ENCODE measurements at regions not wholly inside any gene's neighbourhood (a gene's known extent, or its start where the extent isn't known, plus 50 kb on each side); places are given as distances from the start of the nearest gene placed in this dataset.
"Not testable (repeated sequence)": the region's sequence is repeated elsewhere in the genome, so short reads cannot be mapped to it uniquely, and the experiment has no call there.

GRCh38 chr9:65410926-65411325 lies 125.9 kb upstream of the FOXD4L5 start:
- Histone ChIP-seq H3K4me3 (ENCODE audit: low read length) (no peak overlapping the region), H3K9ac (ENCODE audit: low read length) (no peak overlapping the region), H3K4me1 (ENCODE audit: control insufficient read depth, insufficient read depth, low read length) (no peaks in the 10 kb centered on the region), H3K27me3 (ENCODE audit: control insufficient read depth, insufficient read depth, low read length) (no peaks in the 10 kb centered on the region), H3K36me3 (ENCODE audit: control insufficient read depth, insufficient read depth, low read length) (no peaks in the 10 kb centered on the region), H3K9me3 (ENCODE audit: control insufficient read depth, low read length) (no peaks in the 10 kb centered on the region)

- Histone ChIP-seq H3K4me1 (ENCODE audit: control insufficient read depth, insufficient read depth, low read length) (no peaks in the 10 kb centered on the region), H3K9me3 (ENCODE audit: control insufficient read depth, low read length) (no peaks in the 10 kb centered on the region), H3K36me3 (ENCODE audit: control insufficient read depth, insufficient read depth, low read length) (no peaks in the 10 kb centered on the region)
Observed at GRCh38 chr9:65409471-65409980, 124.5 kb upstream of the FOXD4L5 start.

GRCh38 chr9:65408806-65409205 lies 123.8 kb upstream of the FOXD4L5 start:
- H3K9ac ChIP-seq (ENCODE audit: low read length); H3K27me3 ChIP-seq (ENCODE audit: control insufficient read depth, insufficient read depth, low read length); H3K4me1 ChIP-seq (ENCODE audit: control insufficient read depth, insufficient read depth, low read length); H3K4me3 ChIP-seq (ENCODE audit: low read length); H3K36me3 ChIP-seq (ENCODE audit: control insufficient read depth, insufficient read depth, low read length); H3K9me3 ChIP-seq (ENCODE audit: control insufficient read depth, low read length): not testable (repeated sequence)

More at GRCh38 chr9:65409471-65409980, 124.5 kb upstream of the FOXD4L5 start:
- no peak overlapping the region for H3K9ac ChIP-seq (ENCODE audit: low read length)
- H3K27me3 ChIP-seq (ENCODE audit: control insufficient read depth, insufficient read depth, low read length) = no peaks in the 10 kb centered on the region
- H3K4me3 ChIP-seq (ENCODE audit: low read length) = no peak overlapping the region

- H3K9ac ChIP-seq (ENCODE audit: low read length); H3K36me3 ChIP-seq (ENCODE audit: control insufficient read depth, insufficient read depth, low read length); H3K4me3 ChIP-seq (ENCODE audit: low read length); H3K4me1 ChIP-seq (ENCODE audit: control insufficient read depth, insufficient read depth, low read length); H3K27me3 ChIP-seq (ENCODE audit: control insufficient read depth, insufficient read depth, low read length); H3K9me3 ChIP-seq (ENCODE audit: control insufficient read depth, low read length): not testable (repeated sequence)
Observed at GRCh38 chr9:65406625-65407024, 121.6 kb upstream of the FOXD4L5 start.

GRCh38 chr9:65405766-65406165 lies 120.8 kb upstream of the FOXD4L5 start:
- not testable (repeated sequence) for H3K9ac ChIP-seq (ENCODE audit: low read length); H3K27me3 ChIP-seq (ENCODE audit: control insufficient read depth, insufficient read depth, low read length); H3K4me3 ChIP-seq (ENCODE audit: low read length); H3K36me3 ChIP-seq (ENCODE audit: control insufficient read depth, insufficient read depth, low read length); H3K9me3 ChIP-seq (ENCODE audit: control insufficient read depth, low read length); H3K4me1 ChIP-seq (ENCODE audit: control insufficient read depth, insufficient read depth, low read length)

GRCh38 chr9:65405253-65405652 lies 120.2 kb upstream of the FOXD4L5 start:
- Histone ChIP-seq H3K27me3 (ENCODE audit: control insufficient read depth, insufficient read depth, low read length) (no peaks in the 10 kb centered on the region), H3K9ac (ENCODE audit: low read length) (no peak overlapping the region), H3K9me3 (ENCODE audit: control insufficient read depth, low read length) (no peaks in the 10 kb centered on the region), H3K36me3 (ENCODE audit: control insufficient read depth, insufficient read depth, low read length) (no peaks in the 10 kb centered on the region), H3K4me1 (ENCODE audit: control insufficient read depth, insufficient read depth, low read length) (no peaks in the 10 kb centered on the region), H3K4me3 (ENCODE audit: low read length) (no peak overlapping the region)

GRCh38 chr9:65404232-65405006 lies 119.4 kb upstream of the FOXD4L5 start:
- Histone ChIP-seq H3K9me3 (ENCODE audit: control insufficient read depth, low read length) (no peaks in the 10 kb centered on the region), H3K36me3 (ENCODE audit: control insufficient read depth, insufficient read depth, low read length) (no peaks in the 10 kb centered on the region), H3K4me1 (ENCODE audit: control insufficient read depth, insufficient read depth, low read length) (no peaks in the 10 kb centered on the region), H3K9ac (ENCODE audit: low read length) (no peak overlapping the region), H3K4me3 (ENCODE audit: low read length) (no peak overlapping the region), H3K27me3 (ENCODE audit: control insufficient read depth, insufficient read depth, low read length) (no peaks in the 10 kb centered on the region)

- H3K9me3 ChIP-seq (ENCODE audit: control insufficient read depth, low read length) = no peaks in the 10 kb centered on the region
Observed at GRCh38 chr9:65403721-65404120, 118.7 kb upstream of the FOXD4L5 start.

GRCh38 chr9:65403072-65403471 lies 118.1 kb upstream of the FOXD4L5 start:
- not testable (repeated sequence) for H3K9ac ChIP-seq (ENCODE audit: low read length); H3K36me3 ChIP-seq (ENCODE audit: control insufficient read depth, insufficient read depth, low read length); H3K4me3 ChIP-seq (ENCODE audit: low read length); H3K4me1 ChIP-seq (ENCODE audit: control insufficient read depth, insufficient read depth, low read length); H3K9me3 ChIP-seq (ENCODE audit: control insufficient read depth, low read length); H3K27me3 ChIP-seq (ENCODE audit: control insufficient read depth, insufficient read depth, low read length)

More at GRCh38 chr9:65403721-65404120, 118.7 kb upstream of the FOXD4L5 start:
- no peak overlapping the region for H3K9ac ChIP-seq (ENCODE audit: low read length)
- no peaks in the 10 kb centered on the region for H3K27me3 ChIP-seq (ENCODE audit: control insufficient read depth, insufficient read depth, low read length)
- no peaks in the 10 kb centered on the region for H3K36me3 ChIP-seq (ENCODE audit: control insufficient read depth, insufficient read depth, low read length)
- H3K4me3 ChIP-seq (ENCODE audit: low read length) = no peak overlapping the region
- no peaks in the 10 kb centered on the region for H3K4me1 ChIP-seq (ENCODE audit: control insufficient read depth, insufficient read depth, low read length)

GRCh38 chr9:65402206-65402870 lies 117.3 kb upstream of the FOXD4L5 start:
- H3K4me1 ChIP-seq (ENCODE audit: control insufficient read depth, insufficient read depth, low read length) = not testable (repeated sequence)

GRCh38 chr9:65401456-65402045 lies 116.5 kb upstream of the FOXD4L5 start:
- H3K4me3 ChIP-seq (ENCODE audit: low read length); H3K27me3 ChIP-seq (ENCODE audit: control insufficient read depth, insufficient read depth, low read length); H3K9me3 ChIP-seq (ENCODE audit: control insufficient read depth, low read length); H3K9ac ChIP-seq (ENCODE audit: low read length); H3K4me1 ChIP-seq (ENCODE audit: control insufficient read depth, insufficient read depth, low read length); H3K36me3 ChIP-seq (ENCODE audit: control insufficient read depth, insufficient read depth, low read length): not testable (repeated sequence)

More at GRCh38 chr9:65402206-65402870, 117.3 kb upstream of the FOXD4L5 start:
- not testable (repeated sequence) for H3K4me3 ChIP-seq (ENCODE audit: low read length); H3K9ac ChIP-seq (ENCODE audit: low read length); H3K27me3 ChIP-seq (ENCODE audit: control insufficient read depth, insufficient read depth, low read length); H3K36me3 ChIP-seq (ENCODE audit: control insufficient read depth, insufficient read depth, low read length); H3K9me3 ChIP-seq (ENCODE audit: control insufficient read depth, low read length)

- no peaks in the 10 kb centered on the region for H3K4me1 ChIP-seq (ENCODE audit: control insufficient read depth, insufficient read depth, low read length)
- H3K36me3 ChIP-seq (ENCODE audit: control insufficient read depth, insufficient read depth, low read length) = no peaks in the 10 kb centered on the region
- no peaks in the 10 kb centered on the region for H3K9me3 ChIP-seq (ENCODE audit: control insufficient read depth, low read length)
- no peak overlapping the region for H3K4me3 ChIP-seq (ENCODE audit: low read length)
- no peaks in the 10 kb centered on the region for H3K27me3 ChIP-seq (ENCODE audit: control insufficient read depth, insufficient read depth, low read length)
- H3K9ac ChIP-seq (ENCODE audit: low read length) = no peak overlapping the region
Observed at GRCh38 chr9:65400886-65401285, 115.9 kb upstream of the FOXD4L5 start.

All from mucosa of stomach (tissue), 1 donor.